Upper lobe of left lung (tissue), 4 donors: ENCODE measurements at regions not wholly inside any gene's neighbourhood (a gene's known extent, or its start where the extent isn't known, plus 50 kb on each side); places are given as distances from the start of the nearest gene placed in this dataset.

Experiments used
- EP300 ChIP-seq, 4 donors: sonication (generic); formaldehyde crosslinking; IDR thresholded peaks; one replicate each; pipeline ENCODE4 v1.5.1; 2017; ENCODE audit warnings: antibody characterized with exemption in 4 of 4, control low read depth in 2 of 4
- POLR2A ChIP-seq, 4 donors: fragments of 450-650 bp; IDR thresholded peaks; one replicate each; pipeline ENCODE4 v1.5.1; 2016 to 2017; ENCODE audit warnings: antibody characterized with exemption in 4 of 4, mild to moderate bottlenecking in 2 of 4
- POLR2AphosphoS5 ChIP-seq, 2 donors: sonication (generic); formaldehyde crosslinking; IDR thresholded peaks; one replicate each; pipeline ENCODE4 v1.5.1; 2017; ENCODE audit warnings: antibody characterized with exemption in 2 of 2
- TF ChIP-seq, protein P1 (sequence below), 6 experiments: fragments of 450-650 bp in 4 of 6; fragments of 200-600 bp in 2 of 6; sonication (generic) in 2 of 6; IDR thresholded peaks; one replicate each; pipeline ENCODE4 v1.5.1; 2016 to 2019; ENCODE audit warnings: antibody characterized with exemption in 6 of 6

DNA sequence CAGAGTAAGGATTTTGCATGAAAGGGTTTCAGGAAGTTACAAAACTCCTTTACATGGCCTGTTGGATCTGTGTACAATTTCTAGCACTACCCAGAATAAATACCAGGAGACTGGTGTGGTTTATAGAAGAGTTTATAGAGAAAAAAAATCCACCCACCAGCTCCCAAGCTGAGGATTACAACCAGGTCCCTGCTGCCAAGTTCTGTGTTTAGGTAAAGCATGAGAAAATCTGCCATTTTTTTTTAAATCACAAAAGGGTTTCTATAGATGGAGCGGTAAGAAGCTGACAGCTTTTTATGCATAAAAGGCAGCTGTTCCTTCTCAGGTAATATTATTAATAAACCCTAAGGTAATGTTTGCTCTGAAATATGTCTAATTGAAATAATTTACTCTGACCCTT is 545.4 kb upstream of the ZEB2 start:
- TF ChIP-seq, protein P1, sequence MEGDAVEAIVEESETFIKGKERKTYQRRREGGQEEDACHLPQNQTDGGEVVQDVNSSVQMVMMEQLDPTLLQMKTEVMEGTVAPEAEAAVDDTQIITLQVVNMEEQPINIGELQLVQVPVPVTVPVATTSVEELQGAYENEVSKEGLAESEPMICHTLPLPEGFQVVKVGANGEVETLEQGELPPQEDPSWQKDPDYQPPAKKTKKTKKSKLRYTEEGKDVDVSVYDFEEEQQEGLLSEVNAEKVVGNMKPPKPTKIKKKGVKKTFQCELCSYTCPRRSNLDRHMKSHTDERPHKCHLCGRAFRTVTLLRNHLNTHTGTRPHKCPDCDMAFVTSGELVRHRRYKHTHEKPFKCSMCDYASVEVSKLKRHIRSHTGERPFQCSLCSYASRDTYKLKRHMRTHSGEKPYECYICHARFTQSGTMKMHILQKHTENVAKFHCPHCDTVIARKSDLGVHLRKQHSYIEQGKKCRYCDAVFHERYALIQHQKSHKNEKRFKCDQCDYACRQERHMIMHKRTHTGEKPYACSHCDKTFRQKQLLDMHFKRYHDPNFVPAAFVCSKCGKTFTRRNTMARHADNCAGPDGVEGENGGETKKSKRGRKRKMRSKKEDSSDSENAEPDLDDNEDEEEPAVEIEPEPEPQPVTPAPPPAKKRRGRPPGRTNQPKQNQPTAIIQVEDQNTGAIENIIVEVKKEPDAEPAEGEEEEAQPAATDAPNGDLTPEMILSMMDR (IDR thresholded peaks at IDR 0.05): no peak
- TF ChIP-seq POLR2AphosphoS5 (IDR thresholded peaks at IDR 0.05) (no peak), EP300 (IDR thresholded peaks at IDR 0.05) (no peak), POLR2A (IDR thresholded peaks at IDR 0.05) (no peak)
